SK-N-SH (cell line): ENCODE measurements at regions not wholly inside any gene's neighbourhood (a gene's known extent, or its start where the extent isn't known, plus 50 kb on each side); places are given as distances from the start of the nearest gene placed in this dataset.

Source experiments
- CTCF ChIA-PET: fragments of 300-600, 350-600 bp; formaldehyde crosslinking; extraction: SDS; loops from one replicate; lab custom pipeline; 2021; lab: Yijun Ruan, JAX
- POLR2A ChIA-PET: fragments of 350-600 bp; sonication (Branson Sonifier 250); formaldehyde crosslinking; extraction: SDS; loops from one replicate; lab custom pipeline; 2020; ENCODE audit warnings: antibody characterized with exemption, inconsistent platforms; lab: Yijun Ruan, JAX
- DNase-seq: peaks from one replicate; pipeline ENCODE4 v3.0.0; 2012
- H2AFZ ChIP-seq: fragments of 200-600 bp; sonication (generic); 2 replicates; pipeline ENCODE4 v1.8.1; 2016; ENCODE audit warnings: antibody characterized with exemption, mild to moderate bottlenecking, low read depth
- H3F3A ChIP-seq: fragments of 200-600 bp; sonication (generic); replicated peaks from 2 replicates; pipeline ENCODE3; 2016; ENCODE audit warnings: antibody characterized with exemption, mild to moderate bottlenecking; ENCODE audit not compliant: insufficient read depth
- H3K27ac ChIP-seq, 2 experiments: fragments of 200-500 bp in 1 of 2; fragments of 200-600 bp in 1 of 2; sonication (Bioruptor generic) in 1 of 2; sonication (generic), shearing (Covaris generic) in 1 of 2; 2 replicates each; pipeline versions ENCODE4 v1.5.1 to v1.6.1; 2014 to 2016; ENCODE audit warnings: low read depth in 2 of 2, inconsistent platforms in 1 of 2, low read length in 1 of 2, mild to moderate bottlenecking in 1 of 2, mixed read lengths in 1 of 2
- H3K27me3 ChIP-seq: fragments of 200-600 bp; sonication (generic), shearing (Covaris generic); 2 replicates; pipeline ENCODE4 v1.6.1; 2016; ENCODE audit warnings: mixed run types; ENCODE audit not compliant: insufficient read depth
- H3K36me3 ChIP-seq, 2 experiments: fragments of 200-500 bp in 1 of 2; fragments of 200-600 bp in 1 of 2; sonication (Bioruptor generic) in 1 of 2; sonication (generic) in 1 of 2; replicated peaks in 1 of 2; 2 replicates each; pipeline versions ENCODE3 to v1.5.1; 2014 to 2016; ENCODE audit warnings: low read length in 1 of 2, mild to moderate bottlenecking in 1 of 2; ENCODE audit not compliant: insufficient read depth in 2 of 2, control insufficient read depth in 1 of 2
- H3K4me1 ChIP-seq, 2 experiments: fragments of 200-500 bp in 1 of 2; fragments of 200-600 bp in 1 of 2; sonication (Bioruptor generic) in 1 of 2; sonication (generic), shearing (Covaris generic) in 1 of 2; 2 replicates each; pipeline versions ENCODE4 v1.5.1 to v1.6.1; 2014 to 2016; ENCODE audit warnings: low read depth in 1 of 2, low read length in 1 of 2, mixed run types in 1 of 2; ENCODE audit not compliant: insufficient read depth in 2 of 2, control insufficient read depth in 1 of 2
- H3K4me2 ChIP-seq: fragments of 200-600 bp; sonication (generic), shearing (Covaris generic); 2 replicates; pipeline ENCODE4 v1.6.1; 2017; ENCODE audit warnings: mixed run types
- H3K4me3 ChIP-seq, 2 experiments: fragments of 200-500 bp in 1 of 2; fragments of 200-600 bp in 1 of 2; sonication (Bioruptor generic) in 1 of 2; sonication (generic), shearing (Covaris generic) in 1 of 2; 2 replicates each; pipeline versions ENCODE4 v1.5.1 to v1.8.1; 2014 to 2016; ENCODE audit warnings: low read depth in 2 of 2, inconsistent platforms in 1 of 2, low read length in 1 of 2, mild to moderate bottlenecking in 1 of 2, mixed read lengths in 1 of 2, moderate library complexity in 1 of 2
- H3K79me2 ChIP-seq: fragments of 200-600 bp; sonication (generic); 2 replicates; pipeline ENCODE4 v1.8.1; 2017; ENCODE audit warnings: mild to moderate bottlenecking; ENCODE audit not compliant: insufficient read depth
- H3K9ac ChIP-seq: fragments of 200-600 bp; sonication (generic); 2 replicates; pipeline ENCODE4 v1.6.1; 2017; ENCODE audit warnings: mixed run types
- H3K9me2 ChIP-seq: fragments of 200-600 bp; sonication (generic); 2 replicates; pipeline ENCODE4 v1.6.1; 2017; ENCODE audit warnings: mixed run types
- H3K9me3 ChIP-seq: fragments of 200-600 bp; sonication (generic); 2 replicates; pipeline ENCODE4 v1.6.1; 2017; ENCODE audit warnings: mixed run types, mild to moderate bottlenecking, moderate library complexity
- H4K20me1 ChIP-seq: fragments of 200-600 bp; sonication (generic); 2 replicates; pipeline ENCODE4 v1.6.1; 2017; ENCODE audit warnings: mild to moderate bottlenecking, mixed run types; ENCODE audit not compliant: insufficient read depth
- CHD2 ChIP-seq: fragments of 150-350 bp; IDR thresholded peaks from 2 replicates; pipeline ENCODE4 v1.6.1; 2018; ENCODE audit warnings: low read length; ENCODE audit not compliant: partially characterized antibody
- EP300 ChIP-seq, 2 experiments: IDR thresholded peaks; 2 replicates each; pipeline versions ENCODE4 v1.4.0 to v1.6.1; 2012; ENCODE audit warnings: borderline replicate concordance in 1 of 2, low read depth in 1 of 2, low read length in 1 of 2
- EZH2phosphoT487 ChIP-seq: fragments of 200-600 bp; sonication (generic); IDR thresholded peaks from 2 replicates; pipeline ENCODE4 v1.6.1; 2017; ENCODE audit warnings: low read depth, mixed run types, mild to moderate bottlenecking, antibody characterized with exemption, moderate library complexity, borderline replicate concordance
- FOXJ3 ChIP-seq: sonication (generic); formaldehyde crosslinking; IDR thresholded peaks from 2 replicates; pipeline ENCODE4 v1.5.1; 2020; ENCODE audit warnings: mild to moderate bottlenecking, missing genetic modification reagents
- JUND ChIP-seq: IDR thresholded peaks from 2 replicates; pipeline ENCODE4 v1.4.0; 2012
- MEF2A ChIP-seq: IDR thresholded peaks from 2 replicates; pipeline ENCODE4 v1.4.0; 2012; ENCODE audit warnings: low read depth, borderline replicate concordance
- MXI1 ChIP-seq: IDR thresholded peaks from 2 replicates; pipeline ENCODE4 v1.6.1; 2012; ENCODE audit warnings: mild to moderate bottlenecking, low read depth, low read length, improper control_type of control experiment
- NFIC ChIP-seq: IDR thresholded peaks from 2 replicates; pipeline ENCODE4 v1.4.0; 2012; ENCODE audit warnings: borderline replicate concordance
- NRF1 ChIP-seq: IDR thresholded peaks from 2 replicates; pipeline ENCODE4 v1.6.1; 2012; ENCODE audit warnings: low read depth, mild to moderate bottlenecking, low read length
- PBX3 ChIP-seq: IDR thresholded peaks from 2 replicates; pipeline ENCODE4; 2012
- POLR2AphosphoS5 ChIP-seq: IDR thresholded peaks from 2 replicates; pipeline ENCODE4 v1.6.1; 2012; ENCODE audit warnings: low read depth, low read length
- RAD21 ChIP-seq: IDR thresholded peaks from 2 replicates; pipeline ENCODE4 v1.6.1; 2012; ENCODE audit warnings: mild to moderate bottlenecking, low read length
- REST ChIP-seq: IDR thresholded peaks from 2 replicates; pipeline ENCODE4 v1.6.1; 2012; ENCODE audit warnings: mild to moderate bottlenecking, low read depth, low read length, moderate library complexity
- RFX5 ChIP-seq: IDR thresholded peaks from 2 replicates; pipeline ENCODE4 v1.6.1; 2012; ENCODE audit warnings: mild to moderate bottlenecking, improper control_type of control experiment, low read length
- SIN3A ChIP-seq: IDR thresholded peaks from 2 replicates; pipeline ENCODE4 v1.6.1; 2012; ENCODE audit warnings: low read depth, mild to moderate bottlenecking, low read length, moderate library complexity, borderline replicate concordance
- TAF1 ChIP-seq: IDR thresholded peaks from 2 replicates; pipeline ENCODE4 v1.6.1; 2012; ENCODE audit warnings: low read depth, mild to moderate bottlenecking, low read length, moderate library complexity, borderline replicate concordance
- TCF12 ChIP-seq: IDR thresholded peaks from 2 replicates; pipeline ENCODE4 v1.4.0; 2012
- TEAD4 ChIP-seq: IDR thresholded peaks from 2 replicates; pipeline ENCODE4 v1.4.0; 2012; ENCODE audit warnings: mild to moderate bottlenecking, borderline replicate concordance; ENCODE audit not compliant: insufficient read depth
- YY1 ChIP-seq: IDR thresholded peaks from 2 replicates; pipeline ENCODE4 v1.4.0; 2012; ENCODE audit warnings: low read depth, mild to moderate bottlenecking
- WGBS: methylation state at CpG from one replicate; pipeline ENCODE4 v1.1.6; 2017; ENCODE audit warnings: low lambda C conversion rate; 5-methylcytosine and 5-hydroxymethylcytosine counted together

- POLR2A ChIA-PET: no interaction called here
- no peak overlapping the region for H3K27ac ChIP-seq
- DNase-seq: no peak
- no peak overlapping the region for H3K4me2 ChIP-seq
- H3K9me2 ChIP-seq: no peaks in the 10 kb centered on the region
- TF ChIP-seq TAF1 (no peak), FOXJ3 (no peak), NFIC (no peak), TEAD4 (no peak), RFX5 (no peak), CHD2 (no peak)
- TF ChIP-seq, all 33 proteins: peak for 0
- H3F3A ChIP-seq: no peaks in the 10 kb centered on the region
- H3K79me2 ChIP-seq: no peaks in the 10 kb centered on the region
- H3K4me1 ChIP-seq: no peaks in the 10 kb centered on the region
- no peak overlapping the region for H2AFZ ChIP-seq
- H3K27me3 ChIP-seq: no peaks in the 10 kb centered on the region
- no peaks in the 10 kb centered on the region for H3K9me3 ChIP-seq
- H4K20me1 ChIP-seq: no peaks in the 10 kb centered on the region
- H3K9ac ChIP-seq: no peak overlapping the region
- no peaks in the 10 kb centered on the region for H3K36me3 ChIP-seq
- 0% methylated on average over 3 of the region's 3 CpGs for WGBS
- no peak overlapping the region for H3K4me3 ChIP-seq
- CTCF ChIA-PET: interaction anchor here (1.8 kb wide), 1 partner anchor 26 kb away, joined by 7 read pairs; no protein-coding TSS in a partner anchor
These were observed 192.3 kb upstream of the GLRA1 start for GRCh38 chr5:152116934-152117333.

- 3% methylated on average over 2 of the region's 2 CpGs for WGBS
- Histone ChIP-seq H3K4me2 (no peak overlapping the region), H3K4me3 (no peak overlapping the region), H3K9ac (no peak overlapping the region), H3K4me1 (no peaks in the 10 kb centered on the region), H3K79me2 (no peaks in the 10 kb centered on the region), H3K9me2 (no peaks in the 10 kb centered on the region), H3K27me3 (no peaks in the 10 kb centered on the region), H4K20me1 (no peaks in the 10 kb centered on the region), H3K36me3 (no peaks in the 10 kb centered on the region), H3K9me3 (no peaks in the 10 kb centered on the region), H3K27ac (no peak overlapping the region), H3F3A (no peaks in the 10 kb centered on the region), H2AFZ (no peak overlapping the region)
- CTCF ChIA-PET: interaction anchor here (0.6 to 0.9 kb wide), 2 partner anchors 29 to 195 kb away, joined by 3 to 4 read pairs; no protein-coding TSS in a partner anchor
- DNase-seq: no peak
- POLR2A ChIA-PET: no interaction called here
- TF ChIP-seq TCF12: no peak
- no peak for TF ChIP-seq PBX3
- no peak for TF ChIP-seq YY1
These were observed 188.8 kb upstream of the GLRA1 start for GRCh38 chr5:152113401-152113800.

GRCh38 chr5:152107220-152107619 is 182.6 kb upstream of the GLRA1 start:
- no peaks in the 10 kb centered on the region for H4K20me1 ChIP-seq
- no peak overlapping the region for H2AFZ ChIP-seq
- no peaks in the 10 kb centered on the region for H3F3A ChIP-seq
- H3K27ac ChIP-seq: no peak overlapping the region
- H3K9me3 ChIP-seq: no peaks in the 10 kb centered on the region
- POLR2A ChIA-PET: no interaction called here
- no peaks in the 10 kb centered on the region for H3K4me1 ChIP-seq
- H3K9ac ChIP-seq: no peak overlapping the region
- H3K4me3 ChIP-seq: no peak overlapping the region
- DNase-seq: no peak
- no peak overlapping the region for H3K4me2 ChIP-seq
- CTCF ChIA-PET: no interaction called here
- H3K9me2 ChIP-seq: no peaks in the 10 kb centered on the region
- 4% methylated on average over 3 of the region's 3 CpGs for WGBS
- no peaks in the 10 kb centered on the region for H3K27me3 ChIP-seq
- no peaks in the 10 kb centered on the region for H3K79me2 ChIP-seq
- TF ChIP-seq REST (no peak), JUND (no peak), NRF1 (no peak), EZH2phosphoT487 (no peak), MEF2A (no peak), FOXJ3 (no peak), NFIC (no peak), RAD21 (no peak), SIN3A (no peak), RFX5 (no peak), EP300 (IDR thresholded peaks at IDR 0.05; ENCODE audit: borderline replicate concordance in 1 of 2, low read depth in 1 of 2, low read length in 1 of 2) (no peak), PBX3 (no peak), POLR2AphosphoS5 (no peak), MXI1 (no peak), TCF12 (no peak)
- H3K36me3 ChIP-seq: no peaks in the 10 kb centered on the region
